ENCODE measurements at regions not wholly inside any gene's neighbourhood (a gene's known extent, or its start where the extent isn't known, plus 50 kb on each side); places are given as distances from the start of the nearest gene placed in this dataset.

DNA sequence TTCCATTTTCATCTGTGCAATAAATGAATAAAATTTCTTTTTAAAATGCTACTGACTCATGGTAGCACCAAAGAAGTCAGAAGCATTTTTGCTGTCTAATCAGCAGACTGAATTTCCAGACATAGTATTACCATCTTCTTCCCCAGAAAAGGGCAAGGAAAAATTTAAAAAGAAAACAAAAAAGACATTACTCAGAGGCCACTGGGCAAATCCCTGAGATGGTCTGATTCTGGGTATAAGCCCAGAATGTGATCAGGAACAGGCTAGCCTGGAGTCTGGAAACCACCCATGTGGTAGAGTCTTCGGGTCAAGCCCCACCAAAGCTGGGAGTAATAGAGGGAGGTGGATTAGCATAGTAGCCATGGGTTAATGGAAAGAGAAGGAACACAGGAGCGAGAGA, 342.8 kb downstream of the FBXW7 start:
- TF ChIP-seq CEBPB (IDR thresholded peaks at IDR 0.05) (no peak), YY1 (IDR thresholded peaks at IDR 0.05; ENCODE audit: low read depth) (no peak), TCF12 (IDR thresholded peaks at IDR 0.05; ENCODE audit: low read depth) (no peak), RAD21 (IDR thresholded peaks at IDR 0.05; ENCODE audit: low read depth) (no peak), EGR1 (IDR thresholded peaks at IDR 0.05) (no peak), EP300 (IDR thresholded peaks at IDR 0.05; ENCODE audit: borderline replicate concordance) (no peak)
- TF ChIP-seq, protein P1, sequence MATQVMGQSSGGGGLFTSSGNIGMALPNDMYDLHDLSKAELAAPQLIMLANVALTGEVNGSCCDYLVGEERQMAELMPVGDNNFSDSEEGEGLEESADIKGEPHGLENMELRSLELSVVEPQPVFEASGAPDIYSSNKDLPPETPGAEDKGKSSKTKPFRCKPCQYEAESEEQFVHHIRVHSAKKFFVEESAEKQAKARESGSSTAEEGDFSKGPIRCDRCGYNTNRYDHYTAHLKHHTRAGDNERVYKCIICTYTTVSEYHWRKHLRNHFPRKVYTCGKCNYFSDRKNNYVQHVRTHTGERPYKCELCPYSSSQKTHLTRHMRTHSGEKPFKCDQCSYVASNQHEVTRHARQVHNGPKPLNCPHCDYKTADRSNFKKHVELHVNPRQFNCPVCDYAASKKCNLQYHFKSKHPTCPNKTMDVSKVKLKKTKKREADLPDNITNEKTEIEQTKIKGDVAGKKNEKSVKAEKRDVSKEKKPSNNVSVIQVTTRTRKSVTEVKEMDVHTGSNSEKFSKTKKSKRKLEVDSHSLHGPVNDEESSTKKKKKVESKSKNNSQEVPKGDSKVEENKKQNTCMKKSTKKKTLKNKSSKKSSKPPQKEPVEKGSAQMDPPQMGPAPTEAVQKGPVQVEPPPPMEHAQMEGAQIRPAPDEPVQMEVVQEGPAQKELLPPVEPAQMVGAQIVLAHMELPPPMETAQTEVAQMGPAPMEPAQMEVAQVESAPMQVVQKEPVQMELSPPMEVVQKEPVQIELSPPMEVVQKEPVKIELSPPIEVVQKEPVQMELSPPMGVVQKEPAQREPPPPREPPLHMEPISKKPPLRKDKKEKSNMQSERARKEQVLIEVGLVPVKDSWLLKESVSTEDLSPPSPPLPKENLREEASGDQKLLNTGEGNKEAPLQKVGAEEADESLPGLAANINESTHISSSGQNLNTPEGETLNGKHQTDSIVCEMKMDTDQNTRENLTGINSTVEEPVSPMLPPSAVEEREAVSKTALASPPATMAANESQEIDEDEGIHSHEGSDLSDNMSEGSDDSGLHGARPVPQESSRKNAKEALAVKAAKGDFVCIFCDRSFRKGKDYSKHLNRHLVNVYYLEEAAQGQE (IDR thresholded peaks at IDR 0.05; ENCODE audit: low read depth), result no peak
